ENCODE measurements at regions not wholly inside any gene's neighbourhood (a gene's known extent, or its start where the extent isn't known, plus 50 kb on each side); places are given as distances from the start of the nearest gene placed in this dataset.

GRCh38 chr2:82789851-82790205 lies 1669.3 kb downstream of the SUCLG1 start (continued):
- TF ChIP-seq, protein P1, sequence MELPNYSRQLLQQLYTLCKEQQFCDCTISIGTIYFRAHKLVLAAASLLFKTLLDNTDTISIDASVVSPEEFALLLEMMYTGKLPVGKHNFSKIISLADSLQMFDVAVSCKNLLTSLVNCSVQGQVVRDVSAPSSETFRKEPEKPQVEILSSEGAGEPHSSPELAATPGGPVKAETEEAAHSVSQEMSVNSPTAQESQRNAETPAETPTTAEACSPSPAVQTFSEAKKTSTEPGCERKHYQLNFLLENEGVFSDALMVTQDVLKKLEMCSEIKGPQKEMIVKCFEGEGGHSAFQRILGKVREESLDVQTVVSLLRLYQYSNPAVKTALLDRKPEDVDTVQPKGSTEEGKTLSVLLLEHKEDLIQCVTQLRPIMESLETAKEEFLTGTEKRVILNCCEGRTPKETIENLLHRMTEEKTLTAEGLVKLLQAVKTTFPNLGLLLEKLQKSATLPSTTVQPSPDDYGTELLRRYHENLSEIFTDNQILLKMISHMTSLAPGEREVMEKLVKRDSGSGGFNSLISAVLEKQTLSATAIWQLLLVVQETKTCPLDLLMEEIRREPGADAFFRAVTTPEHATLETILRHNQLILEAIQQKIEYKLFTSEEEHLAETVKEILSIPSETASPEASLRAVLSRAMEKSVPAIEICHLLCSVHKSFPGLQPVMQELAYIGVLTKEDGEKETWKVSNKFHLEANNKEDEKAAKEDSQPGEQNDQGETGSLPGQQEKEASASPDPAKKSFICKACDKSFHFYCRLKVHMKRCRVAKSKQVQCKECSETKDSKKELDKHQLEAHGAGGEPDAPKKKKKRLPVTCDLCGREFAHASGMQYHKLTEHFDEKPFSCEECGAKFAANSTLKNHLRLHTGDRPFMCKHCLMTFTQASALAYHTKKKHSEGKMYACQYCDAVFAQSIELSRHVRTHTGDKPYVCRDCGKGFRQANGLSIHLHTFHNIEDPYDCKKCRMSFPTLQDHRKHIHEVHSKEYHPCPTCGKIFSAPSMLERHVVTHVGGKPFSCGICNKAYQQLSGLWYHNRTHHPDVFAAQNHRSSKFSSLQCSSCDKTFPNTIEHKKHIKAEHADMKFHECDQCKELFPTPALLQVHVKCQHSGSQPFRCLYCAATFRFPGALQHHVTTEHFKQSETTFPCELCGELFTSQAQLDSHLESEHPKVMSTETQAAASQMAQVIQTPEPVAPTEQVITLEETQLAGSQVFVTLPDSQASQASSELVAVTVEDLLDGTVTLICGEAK (IDR thresholded peaks at IDR 0.05; ENCODE audit: borderline replicate concordance), result no peak
- no peak for TF ChIP-seq LARP7 (IDR thresholded peaks at IDR 0.05)
- no peak for TF ChIP-seq SMAD1 (IDR thresholded peaks at IDR 0.05; ENCODE audit: low read depth, partially characterized antibody)

DNA sequence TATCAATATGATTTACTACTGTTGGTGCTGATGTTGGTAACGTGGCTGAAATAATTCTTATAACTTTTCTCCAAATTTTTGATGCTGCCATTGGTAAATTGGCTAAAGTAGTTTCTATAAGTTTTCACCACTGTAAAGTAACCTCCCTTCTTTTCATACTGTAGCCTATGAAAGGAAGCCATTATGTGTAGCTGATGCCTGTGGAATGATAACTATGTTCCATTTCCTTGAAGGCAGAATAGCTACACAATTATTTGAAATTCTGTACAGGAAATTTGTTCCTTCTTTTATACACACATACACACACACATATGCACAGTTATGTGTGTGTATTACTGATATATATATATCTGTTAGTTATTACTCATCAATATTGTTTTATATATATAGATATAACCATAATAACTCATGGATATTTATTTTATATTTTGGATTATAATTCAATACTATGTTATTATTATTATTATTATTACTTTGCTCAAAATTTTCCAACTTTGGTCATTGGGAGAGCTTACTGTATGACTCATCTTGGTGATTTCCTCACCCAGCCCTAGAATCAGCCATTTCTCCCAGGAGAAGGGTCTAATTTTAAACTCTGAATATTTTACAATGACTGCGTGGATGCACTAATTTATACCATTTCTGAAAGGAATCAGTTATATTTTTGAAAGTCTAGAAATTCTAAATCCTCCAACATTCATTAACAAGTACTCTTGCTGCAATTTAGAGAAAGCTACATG lies 1677.7 kb downstream of the SUCLG1 start:
- CTCF ChIA-PET, result interaction anchor here (0.5 kb wide), 1 partner anchor 110 kb away, joined by 3 read pairs; no protein-coding TSS in a partner anchor
- no peak for ATAC-seq
- SMC1A ChIA-PET (ENCODE audit: uncharacterized antibody, unreplicated experiment), result no interaction called here
- TF ChIP-seq SPI1 (IDR thresholded peaks at IDR 0.05; ENCODE audit: borderline replicate concordance, insufficient read depth, low read depth, low read length) (no peak), SREBF1 (IDR thresholded peaks at IDR 0.05; ENCODE audit: low read length) (no peak), ESRRA (IDR thresholded peaks at IDR 0.05; ENCODE audit: low read length) (no peak), GABPA (IDR thresholded peaks at IDR 0.05; ENCODE audit: low read depth) (no peak), E2F8 (IDR thresholded peaks at IDR 0.05; ENCODE audit: low read depth, partially characterized antibody) (no peak), MLLT1 (IDR thresholded peaks at IDR 0.05) (no peak), SIX5 (IDR thresholded peaks at IDR 0.05; ENCODE audit: low read depth, low read length, severe bottlenecking) (no peak), YY1 (IDR thresholded peaks at IDR 0.05; ENCODE audit: low read depth, low read length) (no peak), ZNF384 (IDR thresholded peaks at IDR 0.05; ENCODE audit: borderline replicate concordance, low read depth, low read length) (no peak), NR2F1 (conservative IDR thresholded peaks at IDR 0.05) (no peak)
- TF ChIP-seq, protein P2, sequence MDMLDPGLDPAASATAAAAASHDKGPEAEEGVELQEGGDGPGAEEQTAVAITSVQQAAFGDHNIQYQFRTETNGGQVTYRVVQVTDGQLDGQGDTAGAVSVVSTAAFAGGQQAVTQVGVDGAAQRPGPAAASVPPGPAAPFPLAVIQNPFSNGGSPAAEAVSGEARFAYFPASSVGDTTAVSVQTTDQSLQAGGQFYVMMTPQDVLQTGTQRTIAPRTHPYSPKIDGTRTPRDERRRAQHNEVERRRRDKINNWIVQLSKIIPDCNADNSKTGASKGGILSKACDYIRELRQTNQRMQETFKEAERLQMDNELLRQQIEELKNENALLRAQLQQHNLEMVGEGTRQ (IDR thresholded peaks at IDR 0.05; ENCODE audit: borderline replicate concordance, low read depth, low read length), result no peak

More for the DNA sequence above, 1677.7 kb downstream of the SUCLG1 start:
- ChIA-PET RAD21 (ENCODE audit: unreplicated experiment) (no interaction called here), POLR2A (no interaction called here)
- DNase-seq (ENCODE audit: low read depth, low spot score) (no peak), FAIRE-seq (no peak)
- no peak overlapping the region for H3K9ac ChIP-seq (ENCODE audit: control insufficient read depth, insufficient read depth, low read length)
- BruUV-seq (replicated peaks), result no TSS peak
- in situ Hi-C loops (cut with MboI), result no loop called here
- no peaks in the 10 kb centered on the region for H4K20me1 ChIP-seq (ENCODE audit: control insufficient read depth, insufficient read depth)
- H3K27me3 ChIP-seq (replicated peaks in 1 of 2; ENCODE audit: control insufficient read depth in 2 of 2, insufficient read depth in 2 of 2, low read length in 1 of 2), result no peaks in the 10 kb centered on the region
- H3K36me3 ChIP-seq (ENCODE audit: control insufficient read depth in 2 of 2, insufficient read depth in 2 of 2, low read length in 1 of 2), result no peaks in the 10 kb centered on the region
- H3K9me3 ChIP-seq (replicated peaks; ENCODE audit: control insufficient read depth, insufficient read depth, low read length), result no peaks in the 10 kb centered on the region
- WGBS (ENCODE audit: insufficient coverage, insufficient replicate concordance, low lambda C conversion rate, missing lambda C conversion rate), result 0% methylated on average over 2 of the region's 2 CpGs
- intact Hi-C loops (cut with micrococcal nuclease; ENCODE audit: unreplicated experiment), result no loop called here
- H2AFZ ChIP-seq (ENCODE audit: control insufficient read depth, low read depth, low read length), result no peak overlapping the region
- H3K4me2 ChIP-seq (ENCODE audit: control insufficient read depth, insufficient read depth), result no peak overlapping the region
- H3K79me2 ChIP-seq (ENCODE audit: control insufficient read depth, insufficient read depth, low read length), result no peaks in the 10 kb centered on the region
- H3K4me1 ChIP-seq (ENCODE audit: control insufficient read depth, insufficient read depth, low read length), result no peaks in the 10 kb centered on the region
- no peak overlapping the region for H3K4me3 ChIP-seq
- H3K27ac ChIP-seq (ENCODE audit: control insufficient read depth, insufficient read depth), result no peak overlapping the region
